ENCODE measurements at regions not wholly inside any gene's neighbourhood (a gene's known extent, or its start where the extent isn't known, plus 50 kb on each side); places are given as distances from the start of the nearest gene placed in this dataset.
A peak's percentile ranks its signal among the peaks of the same experiment; 100 is the strongest.

DNA sequence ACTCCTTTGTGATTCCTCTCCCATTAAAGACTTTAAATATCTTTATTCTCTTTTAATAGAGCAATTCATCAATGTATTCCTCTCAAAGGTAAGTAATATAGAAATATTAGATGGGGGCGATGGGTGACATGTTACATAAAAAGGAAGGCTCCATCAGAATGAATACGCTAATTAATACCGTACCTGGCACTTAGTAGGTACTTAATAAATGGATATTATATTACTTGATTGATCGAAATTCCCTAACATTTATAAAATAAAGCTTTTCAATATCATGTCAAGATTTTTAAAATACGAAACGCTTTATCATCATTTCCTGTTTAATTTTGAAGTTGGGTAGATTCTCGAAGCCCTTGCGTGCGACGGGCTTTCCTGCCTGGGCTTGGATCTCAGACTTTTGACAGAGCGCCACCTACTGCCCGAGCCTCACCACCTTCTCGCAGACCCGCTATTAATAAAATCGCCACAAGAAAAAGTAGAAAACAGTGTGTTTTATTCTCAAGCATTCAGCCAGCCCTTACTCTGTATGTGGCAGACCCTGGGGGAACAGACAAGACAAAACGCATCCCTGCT lies 99.4 kb downstream of the C5orf15 start:
- TF ChIP-seq, protein P1, sequence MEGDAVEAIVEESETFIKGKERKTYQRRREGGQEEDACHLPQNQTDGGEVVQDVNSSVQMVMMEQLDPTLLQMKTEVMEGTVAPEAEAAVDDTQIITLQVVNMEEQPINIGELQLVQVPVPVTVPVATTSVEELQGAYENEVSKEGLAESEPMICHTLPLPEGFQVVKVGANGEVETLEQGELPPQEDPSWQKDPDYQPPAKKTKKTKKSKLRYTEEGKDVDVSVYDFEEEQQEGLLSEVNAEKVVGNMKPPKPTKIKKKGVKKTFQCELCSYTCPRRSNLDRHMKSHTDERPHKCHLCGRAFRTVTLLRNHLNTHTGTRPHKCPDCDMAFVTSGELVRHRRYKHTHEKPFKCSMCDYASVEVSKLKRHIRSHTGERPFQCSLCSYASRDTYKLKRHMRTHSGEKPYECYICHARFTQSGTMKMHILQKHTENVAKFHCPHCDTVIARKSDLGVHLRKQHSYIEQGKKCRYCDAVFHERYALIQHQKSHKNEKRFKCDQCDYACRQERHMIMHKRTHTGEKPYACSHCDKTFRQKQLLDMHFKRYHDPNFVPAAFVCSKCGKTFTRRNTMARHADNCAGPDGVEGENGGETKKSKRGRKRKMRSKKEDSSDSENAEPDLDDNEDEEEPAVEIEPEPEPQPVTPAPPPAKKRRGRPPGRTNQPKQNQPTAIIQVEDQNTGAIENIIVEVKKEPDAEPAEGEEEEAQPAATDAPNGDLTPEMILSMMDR (IDR thresholded peaks at IDR 0.05; ENCODE audit: unreplicated experiment), result peak; percentile 69
- H3K27ac Mint-ChIP-seq, result no peak overlapping the region
- peaks cover 26% of the 10 kb centered on the region for H3K4me1 Mint-ChIP-seq
- no peak overlapping the region for H3K4me3 Mint-ChIP-seq
- H3K9me3 Mint-ChIP-seq, result peaks cover 2% of the 10 kb centered on the region
- peaks cover 2% of the 10 kb centered on the region for H3K36me3 Mint-ChIP-seq
- H3K27me3 Mint-ChIP-seq (ENCODE audit: low read depth), result peaks cover 3% of the 10 kb centered on the region
- peak; percentile 45 to 80 for DNase-seq (ENCODE audit: low spot score in 2 of 2, unreplicated experiment in 2 of 2)

DNA sequence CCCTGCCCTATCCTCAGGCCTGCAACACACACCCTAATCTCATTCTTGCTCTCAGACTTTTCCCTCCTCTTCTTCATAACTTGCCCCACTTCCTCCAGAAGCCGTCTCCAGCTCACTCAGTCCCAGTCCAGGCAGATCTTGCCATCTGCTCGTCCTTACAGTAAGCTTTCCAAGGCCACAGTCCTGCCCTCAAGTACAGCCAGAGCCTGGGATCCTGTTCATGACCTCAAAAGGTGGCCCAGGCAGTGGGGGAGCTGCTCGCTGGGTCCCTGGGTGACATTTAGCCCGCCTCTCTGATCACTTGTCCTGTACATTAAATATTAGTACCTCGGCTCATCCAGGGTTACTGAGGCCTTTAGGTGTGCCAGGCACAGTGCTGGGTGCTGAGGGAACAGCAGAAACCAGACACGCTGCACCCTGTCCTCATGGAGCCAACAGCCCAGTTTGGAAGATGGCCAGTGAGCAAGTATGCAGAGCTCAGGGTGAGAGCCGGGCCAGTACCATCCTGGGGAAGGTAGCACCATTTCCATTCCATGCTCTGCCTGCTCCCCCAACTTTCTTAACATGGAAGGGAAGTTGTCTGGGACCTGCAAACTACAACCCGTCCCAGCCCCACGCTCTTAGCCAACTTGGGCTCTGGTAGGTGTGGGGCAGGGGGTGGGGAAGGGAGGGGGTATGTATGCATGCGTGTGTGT lies 100.4 kb downstream of the C5orf15 start:
- Mint-ChIP-seq H3K9me3 (no peaks in the 10 kb centered on the region), H3K4me3 (no peak overlapping the region), H3K36me3 (no peaks in the 10 kb centered on the region), H3K27me3 (ENCODE audit: low read depth) (peaks cover 3% of the 10 kb centered on the region), H3K4me1 (peaks cover 21% of the 10 kb centered on the region), H3K27ac (no peak overlapping the region)
- TF ChIP-seq, protein P1 (IDR thresholded peaks at IDR 0.05; ENCODE audit: unreplicated experiment), result no peak
- DNase-seq (ENCODE audit: low spot score in 2 of 2, unreplicated experiment in 2 of 2), result no peak

DNA sequence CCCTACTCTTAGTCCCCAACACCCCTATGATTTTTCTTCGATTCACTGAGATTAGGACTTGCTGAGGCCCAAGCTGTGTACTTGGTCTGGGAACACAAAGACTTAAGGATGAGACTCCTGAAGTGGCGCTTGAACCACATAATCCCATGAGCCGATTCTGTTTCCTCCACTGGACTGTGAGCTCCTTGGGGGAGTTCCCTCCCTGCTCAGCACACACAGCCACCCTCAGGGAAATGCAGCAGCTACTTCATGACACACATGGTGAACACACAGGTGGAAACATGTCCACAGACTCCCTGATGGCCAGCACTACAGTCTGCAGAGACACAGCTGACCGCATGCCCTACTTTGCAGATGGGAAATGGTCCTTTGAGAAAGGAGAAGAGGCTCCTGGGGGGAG lies 101.1 kb downstream of the C5orf15 start:
- H3K4me3 Mint-ChIP-seq, result no peak overlapping the region
- peaks cover 14% of the 10 kb centered on the region for H3K4me1 Mint-ChIP-seq
- H3K9me3 Mint-ChIP-seq, result no peaks in the 10 kb centered on the region
- H3K36me3 Mint-ChIP-seq, result no peaks in the 10 kb centered on the region
- TF ChIP-seq, protein P1 (IDR thresholded peaks at IDR 0.05; ENCODE audit: unreplicated experiment), result no peak
- H3K27me3 Mint-ChIP-seq (ENCODE audit: low read depth), result peaks cover 3% of the 10 kb centered on the region
- no peak overlapping the region for H3K27ac Mint-ChIP-seq
- no peak for DNase-seq (ENCODE audit: low spot score in 2 of 2, unreplicated experiment in 2 of 2)

- no peak overlapping the region for H3K4me3 Mint-ChIP-seq
- TF ChIP-seq, protein P1 (IDR thresholded peaks at IDR 0.05; ENCODE audit: unreplicated experiment), result no peak
- H3K27ac Mint-ChIP-seq, result no peak overlapping the region
- H3K4me1 Mint-ChIP-seq, result peaks cover 14% of the 10 kb centered on the region
- no peaks in the 10 kb centered on the region for H3K36me3 Mint-ChIP-seq
- H3K27me3 Mint-ChIP-seq (ENCODE audit: low read depth), result peaks cover 3% of the 10 kb centered on the region
- DNase-seq (ENCODE audit: low spot score in 2 of 2, unreplicated experiment in 2 of 2), result no peak
- no peaks in the 10 kb centered on the region for H3K9me3 Mint-ChIP-seq
Observed at GRCh38 chr5:133866903-133867245, 101.6 kb downstream of the C5orf15 start.

DNA sequence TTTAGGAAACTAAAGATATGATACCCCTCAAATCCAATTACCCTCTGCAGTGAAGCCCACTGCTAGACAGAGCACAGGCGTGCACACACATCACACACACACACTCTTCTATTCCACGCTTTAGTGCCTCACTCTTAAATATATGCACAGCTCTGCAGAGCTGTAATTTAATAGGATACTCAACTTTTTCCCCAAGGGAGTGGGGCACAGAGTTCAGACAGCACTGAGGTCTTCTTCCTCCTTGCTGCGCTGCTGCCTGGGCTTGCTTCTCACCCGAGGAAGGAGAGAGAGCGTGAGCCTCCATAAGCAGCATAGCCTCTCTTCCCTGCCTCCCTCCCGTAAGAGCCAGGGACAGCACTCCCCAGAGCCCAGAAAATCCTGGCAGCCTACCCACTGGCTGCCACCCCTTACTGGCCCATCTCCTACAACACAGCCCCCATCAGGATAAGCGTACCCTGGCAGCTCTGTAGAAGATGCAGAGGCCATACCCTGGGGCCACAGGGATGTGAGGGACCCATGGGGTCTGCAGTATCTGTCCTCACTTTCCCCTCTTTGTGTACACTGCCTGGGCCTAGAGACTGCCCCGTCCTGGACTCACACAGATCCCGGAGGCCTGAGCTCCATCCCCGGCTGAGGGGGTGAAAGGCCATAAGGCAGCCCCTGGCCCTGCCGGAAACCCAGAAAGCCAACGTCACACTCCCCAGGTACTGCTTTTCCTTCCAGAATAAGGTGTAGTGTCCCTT lies 102.1 kb downstream of the C5orf15 start:
- Mint-ChIP-seq H3K4me1 (peaks cover 14% of the 10 kb centered on the region), H3K27ac (no peak overlapping the region), H3K27me3 (ENCODE audit: low read depth) (peaks cover 3% of the 10 kb centered on the region), H3K4me3 (no peak overlapping the region), H3K9me3 (no peaks in the 10 kb centered on the region), H3K36me3 (no peaks in the 10 kb centered on the region)
- no peak for DNase-seq (ENCODE audit: low spot score in 2 of 2, unreplicated experiment in 2 of 2)
- TF ChIP-seq, protein P1 (IDR thresholded peaks at IDR 0.05; ENCODE audit: unreplicated experiment), result no peak

Measured in mesothelial cell of epicardium (in vitro differentiated cells).